ENCODE measurements at regions not wholly inside any gene's neighbourhood (a gene's known extent, or its start where the extent isn't known, plus 50 kb on each side); places are given as distances from the start of the nearest gene placed in this dataset.
A peak's percentile ranks its signal among the peaks of the same experiment; 100 is the strongest.
"Not testable (repeated sequence)": the region's sequence is repeated elsewhere in the genome, so short reads cannot be mapped to it uniquely, and the experiment has no call there.

- DNase-seq = no peak
Observed at GRCh38 chr7:21327422-21328409, 100.2 kb upstream of the SP4 start.

- DNase-seq = no peak
Observed at GRCh38 chr7:21330462-21331178, 97.3 kb upstream of the SP4 start.

- no peak for DNase-seq
Observed at GRCh38 chr7:21334906-21335305, 93.0 kb upstream of the SP4 start.

GRCh38 chr7:21336743-21337142, 91.1 kb upstream of the SP4 start:
- DNase-seq = no peak

GRCh38 chr7:21338728-21339164, 89.1 kb upstream of the SP4 start:
- DNase-seq = no peak

GRCh38 chr7:21344900-21345299, 83.0 kb upstream of the SP4 start:
- DNase-seq = not testable (repeated sequence)

- no peak for DNase-seq
Observed at GRCh38 chr7:21345361-21345760, 82.5 kb upstream of the SP4 start.

GRCh38 chr7:21346297-21346696, 81.6 kb upstream of the SP4 start:
- no peak for DNase-seq

- DNase-seq = no peak
Observed at GRCh38 chr7:21352540-21353387, 75.1 kb upstream of the SP4 start.

GRCh38 chr7:21353388-21353780, 74.5 kb upstream of the SP4 start:
- DNase-seq = no peak

GRCh38 chr7:21354284-21354683, 73.6 kb upstream of the SP4 start:
- no peak for DNase-seq

GRCh38 chr7:21355406-21355874, 72.4 kb upstream of the SP4 start:
- DNase-seq = no peak

- no peak for DNase-seq
Observed at GRCh38 chr7:21356616-21357015, 71.3 kb upstream of the SP4 start.

- DNase-seq = no peak
Observed at GRCh38 chr7:21357151-21358097, 70.5 kb upstream of the SP4 start.

GRCh38 chr7:21358648-21359047, 69.2 kb upstream of the SP4 start:
- no peak for DNase-seq

- no peak for DNase-seq
Observed at GRCh38 chr7:21359163-21359562, 68.7 kb upstream of the SP4 start.

- DNase-seq = no peak
Observed at GRCh38 chr7:21361413-21362125, 66.3 kb upstream of the SP4 start.

GRCh38 chr7:21364801-21365271, 63.0 kb upstream of the SP4 start:
- no peak for DNase-seq

GRCh38 chr7:21365866-21366624, 61.8 kb upstream of the SP4 start:
- DNase-seq = peak; percentile 78

- DNase-seq = peak; percentile 71
Observed at GRCh38 chr7:21367081-21367480, 60.8 kb upstream of the SP4 start.
